ENCODE measurements at regions not wholly inside any gene's neighbourhood (a gene's known extent, or its start where the extent isn't known, plus 50 kb on each side); places are given as distances from the start of the nearest gene placed in this dataset.

- TF ChIP-seq CTCF (IDR thresholded peaks at IDR 0.05) (no peak), POLR2A (IDR thresholded peaks at IDR 0.05) (no peak)
Measured at GRCh38 chrX:124478046-124478445, 131.7 kb downstream of the SH2D1A start.

All from right lobe of liver (tissue), 4 donors.